ENCODE measurements at regions not wholly inside any gene's neighbourhood (a gene's known extent, or its start where the extent isn't known, plus 50 kb on each side); places are given as distances from the start of the nearest gene placed in this dataset.

DNA sequence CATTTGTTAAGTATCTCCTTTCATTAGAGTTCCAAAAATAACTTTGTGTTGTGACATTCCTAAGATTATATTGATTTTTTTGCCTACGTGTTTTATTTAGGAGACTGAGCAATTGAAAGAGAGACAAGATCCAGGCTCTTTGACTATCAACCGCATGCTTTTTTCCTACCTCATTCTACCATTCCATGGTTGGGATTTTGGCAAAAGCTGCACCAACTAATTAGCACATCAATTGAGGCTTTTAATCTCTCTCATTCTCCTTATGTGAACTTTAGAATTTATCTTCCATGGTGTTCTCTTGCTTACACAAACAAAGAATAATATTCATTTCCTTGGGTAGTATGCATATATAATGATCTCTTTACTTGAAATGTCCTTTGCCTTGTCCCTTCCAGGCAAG lies 338.7 kb upstream of the SMC2 start:
- DNase-seq (no peak), FAIRE-seq (no peak)
- intact Hi-C loops (cut with DNase I) = no loop called here
- Histone ChIP-seq H3K27ac (ENCODE audit: low read depth in 2 of 2, low read length in 2 of 2) (no peak overlapping the region), H3K4me3 (ENCODE audit: low read length in 3 of 3) (no peak overlapping the region), H3K27me3 (ENCODE audit: control insufficient read depth, insufficient read depth, low read length) (no peaks in the 10 kb centered on the region), H3K9ac (ENCODE audit: low read length in 3 of 3) (no peak overlapping the region), H3K36me3 (ENCODE audit: control insufficient read depth in 2 of 3, insufficient read depth in 3 of 3, low read length in 3 of 3) (no peaks in the 10 kb centered on the region), H3K9me3 (ENCODE audit: control insufficient read depth in 2 of 3, insufficient read depth in 1 of 3, low read length in 3 of 3) (no peaks in the 10 kb centered on the region), H3K4me1 (ENCODE audit: control insufficient read depth in 2 of 3, insufficient read depth in 2 of 3, low read depth in 1 of 3, low read length in 3 of 3) (no peaks in the 10 kb centered on the region)
- TF ChIP-seq, protein P1, sequence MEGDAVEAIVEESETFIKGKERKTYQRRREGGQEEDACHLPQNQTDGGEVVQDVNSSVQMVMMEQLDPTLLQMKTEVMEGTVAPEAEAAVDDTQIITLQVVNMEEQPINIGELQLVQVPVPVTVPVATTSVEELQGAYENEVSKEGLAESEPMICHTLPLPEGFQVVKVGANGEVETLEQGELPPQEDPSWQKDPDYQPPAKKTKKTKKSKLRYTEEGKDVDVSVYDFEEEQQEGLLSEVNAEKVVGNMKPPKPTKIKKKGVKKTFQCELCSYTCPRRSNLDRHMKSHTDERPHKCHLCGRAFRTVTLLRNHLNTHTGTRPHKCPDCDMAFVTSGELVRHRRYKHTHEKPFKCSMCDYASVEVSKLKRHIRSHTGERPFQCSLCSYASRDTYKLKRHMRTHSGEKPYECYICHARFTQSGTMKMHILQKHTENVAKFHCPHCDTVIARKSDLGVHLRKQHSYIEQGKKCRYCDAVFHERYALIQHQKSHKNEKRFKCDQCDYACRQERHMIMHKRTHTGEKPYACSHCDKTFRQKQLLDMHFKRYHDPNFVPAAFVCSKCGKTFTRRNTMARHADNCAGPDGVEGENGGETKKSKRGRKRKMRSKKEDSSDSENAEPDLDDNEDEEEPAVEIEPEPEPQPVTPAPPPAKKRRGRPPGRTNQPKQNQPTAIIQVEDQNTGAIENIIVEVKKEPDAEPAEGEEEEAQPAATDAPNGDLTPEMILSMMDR (IDR thresholded peaks at IDR 0.05; ENCODE audit: borderline replicate concordance, extremely low read depth, insufficient read depth) = no peak

DNA sequence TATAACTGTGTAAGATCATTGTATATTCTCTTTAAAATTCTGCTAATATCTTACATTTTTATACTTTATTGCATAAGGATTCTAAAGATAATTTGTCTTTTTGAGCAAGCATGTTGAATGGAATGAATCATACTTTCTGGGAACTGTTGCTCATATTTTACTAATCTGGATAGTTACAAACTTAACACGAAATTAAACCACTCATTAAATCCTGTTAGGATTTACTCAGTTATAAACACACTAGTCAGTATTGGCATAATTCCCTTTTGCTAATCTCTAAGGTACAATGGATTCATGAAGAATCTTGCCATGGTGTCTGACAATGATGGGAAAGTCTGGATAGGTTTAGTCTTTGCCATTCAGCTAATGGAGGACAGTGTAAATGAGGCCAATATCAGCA lies 338.1 kb upstream of the SMC2 start:
- H3K4me3 ChIP-seq (ENCODE audit: low read length in 3 of 3) = no peak overlapping the region
- FAIRE-seq (no peak), DNase-seq (no peak)
- no peaks in the 10 kb centered on the region for H3K36me3 ChIP-seq (ENCODE audit: control insufficient read depth in 2 of 3, insufficient read depth in 3 of 3, low read length in 3 of 3)
- no peaks in the 10 kb centered on the region for H3K4me1 ChIP-seq (ENCODE audit: control insufficient read depth in 2 of 3, insufficient read depth in 2 of 3, low read depth in 1 of 3, low read length in 3 of 3)
- no peak overlapping the region for H3K9ac ChIP-seq (ENCODE audit: low read length in 3 of 3)
- no peak overlapping the region for H3K27ac ChIP-seq (ENCODE audit: low read depth in 2 of 2, low read length in 2 of 2)
- TF ChIP-seq, protein P1 (IDR thresholded peaks at IDR 0.05; ENCODE audit: borderline replicate concordance, extremely low read depth, insufficient read depth) = no peak
- intact Hi-C loops (cut with DNase I) = no loop called here
- no peaks in the 10 kb centered on the region for H3K9me3 ChIP-seq (ENCODE audit: control insufficient read depth in 2 of 3, insufficient read depth in 1 of 3, low read length in 3 of 3)
- H3K27me3 ChIP-seq (ENCODE audit: control insufficient read depth, insufficient read depth, low read length) = no peaks in the 10 kb centered on the region

DNA sequence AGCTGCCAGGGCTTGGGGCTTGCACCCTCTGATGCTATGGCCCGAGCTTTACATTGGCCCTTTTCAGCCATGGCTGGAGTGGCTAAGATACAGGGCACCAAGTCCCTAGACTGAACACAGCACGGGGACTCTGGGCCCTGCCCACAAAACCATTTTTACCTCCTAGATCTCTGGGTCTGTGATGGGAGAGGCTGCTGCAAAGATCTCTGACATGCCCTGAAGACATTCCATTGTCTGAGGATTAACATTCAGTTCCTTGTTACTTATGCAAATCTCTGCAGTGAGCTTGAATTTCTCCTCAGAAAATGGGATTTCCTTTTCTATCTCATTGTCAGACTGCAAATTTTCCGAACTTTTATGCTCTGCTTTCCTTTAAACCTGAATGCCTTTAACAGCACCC lies 337.0 kb upstream of the SMC2 start:
- no peak overlapping the region for H3K9ac ChIP-seq (ENCODE audit: low read length in 3 of 3)
- H3K9me3 ChIP-seq (ENCODE audit: control insufficient read depth in 2 of 3, insufficient read depth in 1 of 3, low read length in 3 of 3) = no peaks in the 10 kb centered on the region
- H3K36me3 ChIP-seq (ENCODE audit: control insufficient read depth in 2 of 3, insufficient read depth in 3 of 3, low read length in 3 of 3) = no peaks in the 10 kb centered on the region
- H3K4me3 ChIP-seq (ENCODE audit: low read length in 3 of 3) = no peak overlapping the region
- intact Hi-C loops (cut with DNase I) = no loop called here
- H3K27me3 ChIP-seq (ENCODE audit: control insufficient read depth, insufficient read depth, low read length) = no peaks in the 10 kb centered on the region
- DNase-seq = no peak
- H3K27ac ChIP-seq (ENCODE audit: low read depth in 2 of 2, low read length in 2 of 2) = no peak overlapping the region
- H3K4me1 ChIP-seq (ENCODE audit: control insufficient read depth in 2 of 3, insufficient read depth in 2 of 3, low read depth in 1 of 3, low read length in 3 of 3) = no peaks in the 10 kb centered on the region
- TF ChIP-seq, protein P1 (IDR thresholded peaks at IDR 0.05; ENCODE audit: borderline replicate concordance, extremely low read depth, insufficient read depth) = no peak
- no peak for FAIRE-seq

DNA sequence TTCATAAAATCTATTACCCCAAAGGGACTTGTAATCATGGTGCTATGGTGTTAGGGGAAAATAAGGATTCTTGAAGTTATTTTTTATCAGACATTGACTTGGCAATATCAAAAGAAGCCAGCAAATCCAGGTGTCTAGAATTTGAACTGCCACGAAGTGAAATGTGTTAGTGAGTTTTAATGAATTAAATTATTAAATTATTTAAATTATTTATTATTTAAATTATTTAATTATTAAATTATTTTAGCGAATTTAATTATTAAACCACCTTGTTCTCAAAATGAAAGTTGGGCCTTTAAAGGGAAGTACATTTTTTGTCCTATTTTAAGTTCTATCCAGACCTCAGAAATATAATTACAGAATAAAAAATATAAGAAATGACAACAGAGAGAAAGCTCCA lies 332.6 kb upstream of the SMC2 start:
- no peaks in the 10 kb centered on the region for H3K27me3 ChIP-seq (ENCODE audit: control insufficient read depth, insufficient read depth, low read length)
- H3K4me3 ChIP-seq (ENCODE audit: low read length in 3 of 3) = no peak overlapping the region
- no peak overlapping the region for H3K27ac ChIP-seq (ENCODE audit: low read depth in 2 of 2, low read length in 2 of 2)
- intact Hi-C loops (cut with DNase I) = no loop called here
- H3K36me3 ChIP-seq (ENCODE audit: control insufficient read depth in 2 of 3, insufficient read depth in 3 of 3, low read length in 3 of 3) = no peaks in the 10 kb centered on the region
- no peak for FAIRE-seq
- no peak overlapping the region for H3K9ac ChIP-seq (ENCODE audit: low read length in 3 of 3)
- no peak for DNase-seq
- H3K4me1 ChIP-seq (ENCODE audit: control insufficient read depth in 2 of 3, insufficient read depth in 2 of 3, low read depth in 1 of 3, low read length in 3 of 3) = no peaks in the 10 kb centered on the region
- TF ChIP-seq, protein P1 (IDR thresholded peaks at IDR 0.05; ENCODE audit: borderline replicate concordance, extremely low read depth, insufficient read depth) = no peak
- H3K9me3 ChIP-seq (ENCODE audit: control insufficient read depth in 2 of 3, insufficient read depth in 1 of 3, low read length in 3 of 3) = no peaks in the 10 kb centered on the region

Measured in kidney (tissue), 13 donors.